OCI-LY1 (cell line): ENCODE measurements at regions not wholly inside any gene's neighbourhood (a gene's known extent, or its start where the extent isn't known, plus 50 kb on each side); places are given as distances from the start of the nearest gene placed in this dataset.

ENCODE experiments used
- H2AFZ ChIP-seq: fragments of 200-600 bp; sonication (generic), shearing (Covaris generic); 2 replicates; pipeline ENCODE4 v1.6.0; 2014; ENCODE audit warnings: antibody characterized with exemption, mild to moderate bottlenecking, low read length
- H3F3A ChIP-seq: fragments of 200-600 bp; sonication (generic), shearing (Covaris generic); 2 replicates; pipeline ENCODE4 v1.6.0; 2014; ENCODE audit warnings: mild to moderate bottlenecking, antibody characterized with exemption, low read length, moderate library complexity; ENCODE audit not compliant: insufficient read depth
- H3K27ac ChIP-seq: fragments of 200-600 bp; sonication (generic); 2 replicates; pipeline ENCODE4 v1.5.1; 2014; ENCODE audit warnings: low read length, mixed run types, mild to moderate bottlenecking, low read depth; ENCODE audit not compliant: poor library complexity, severe bottlenecking
- H3K27me3 ChIP-seq: fragments of 200-600 bp; sonication (generic); 2 replicates; pipeline ENCODE4 v1.6.0; 2014; ENCODE audit warnings: antibody characterized with exemption, mild to moderate bottlenecking, low read length, moderate library complexity; ENCODE audit not compliant: insufficient read depth
- H3K36me3 ChIP-seq: fragments of 200-600 bp; sonication (generic); 2 replicates; pipeline ENCODE4 v1.6.1; 2014; ENCODE audit warnings: mild to moderate bottlenecking, antibody characterized with exemption, low read length, moderate library complexity, mixed read lengths; ENCODE audit not compliant: insufficient read depth
- H3K4me1 ChIP-seq: fragments of 200-600 bp; sonication (generic); 2 replicates; pipeline ENCODE4 v1.5.1; 2014; ENCODE audit warnings: mild to moderate bottlenecking, low read length, moderate library complexity; ENCODE audit not compliant: insufficient read depth, severe bottlenecking
- H3K4me2 ChIP-seq: fragments of 200-600 bp; sonication (generic), shearing (Covaris generic); 2 replicates; pipeline ENCODE4 v1.6.1; 2014; ENCODE audit warnings: low read length
- H3K4me3 ChIP-seq: fragments of 200-600 bp; sonication (generic); 2 replicates; pipeline ENCODE4 v1.5.1; 2014; ENCODE audit warnings: low read length, low read depth, mild to moderate bottlenecking, mixed read lengths; ENCODE audit not compliant: poor library complexity, severe bottlenecking
- H3K79me2 ChIP-seq: fragments of 200-600 bp; shearing (Covaris generic); 2 replicates; pipeline ENCODE4 v1.6.1; 2016; ENCODE audit warnings: mixed run types, low read length, mixed read lengths; ENCODE audit not compliant: insufficient read depth
- H3K9ac ChIP-seq: fragments of 200-600 bp; sonication (generic), shearing (Covaris generic); 2 replicates; pipeline ENCODE4 v1.6.1; 2014; ENCODE audit warnings: mild to moderate bottlenecking, low read length, mixed read lengths
- H3K9me2 ChIP-seq: fragments of 200-600 bp; sonication (generic), shearing (Covaris generic); 2 replicates; pipeline ENCODE4 v1.6.1; 2014; ENCODE audit warnings: low read depth, mild to moderate bottlenecking, low read length, mixed read lengths
- H3K9me3 ChIP-seq: fragments of 200-600 bp; shearing (Covaris generic); 2 replicates; pipeline ENCODE4 v1.6.1; 2014; ENCODE audit warnings: low read length, mixed read lengths
- H4K20me1 ChIP-seq: fragments of 200-600 bp; sonication (generic), shearing (Covaris generic); 2 replicates; pipeline ENCODE4 v1.6.0; 2016; ENCODE audit warnings: mild to moderate bottlenecking, low read length; ENCODE audit not compliant: insufficient read depth
- EZH2 ChIP-seq: fragments of 200-600 bp; sonication (generic), shearing (Covaris generic); IDR thresholded peaks from 2 replicates; pipeline ENCODE4 v1.8.0; 2017; ENCODE audit warnings: borderline replicate concordance, mixed run types, mild to moderate bottlenecking, antibody characterized with exemption, low read length, moderate library complexity, mixed read lengths
- TF ChIP-seq, protein P1 (sequence below): fragments of 200-600 bp; sonication (generic), shearing (Covaris generic); IDR thresholded peaks from 2 replicates; pipeline ENCODE4 v1.5.1; 2017; ENCODE audit warnings: mild to moderate bottlenecking, antibody characterized with exemption, low read length, moderate library complexity, mixed read lengths

DNA sequence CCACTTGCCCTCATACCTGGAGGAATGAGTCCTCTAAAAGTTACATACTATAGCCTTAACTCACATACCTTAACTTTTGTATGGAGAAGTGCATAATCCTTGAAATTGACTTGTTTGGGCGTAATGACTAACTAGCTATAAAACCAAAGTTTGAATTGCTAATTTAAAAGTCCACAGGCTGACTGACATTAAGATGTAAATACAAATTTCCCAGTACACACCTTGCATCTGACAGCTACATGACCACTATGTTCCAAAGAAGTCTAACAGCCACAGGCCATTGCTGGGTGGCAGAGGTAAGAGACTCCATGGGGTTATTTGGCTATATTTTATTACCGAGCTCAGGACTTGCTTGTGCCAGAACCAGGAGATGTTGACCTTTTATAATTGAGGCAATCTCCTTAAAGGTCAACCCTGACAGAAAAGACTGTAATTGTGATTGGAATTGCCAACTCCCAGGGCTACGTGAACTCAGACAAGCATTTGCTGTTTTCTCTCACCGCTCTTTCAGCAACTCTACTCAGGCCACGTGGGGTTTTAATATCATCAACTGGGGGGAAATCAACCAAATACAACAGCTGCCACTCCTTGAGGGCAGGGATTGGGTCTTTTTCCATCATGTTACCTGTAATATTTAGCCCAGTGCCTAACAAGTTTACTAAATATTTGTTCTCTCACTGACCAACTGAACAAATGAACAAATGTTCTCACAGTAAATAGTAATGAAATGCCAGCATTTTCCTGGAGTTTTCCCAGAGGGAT is 139.9 kb downstream of the SEMA6D start:
- H3K9me2 ChIP-seq, result no peaks in the 10 kb centered on the region
- no peaks in the 10 kb centered on the region for H4K20me1 ChIP-seq
- H2AFZ ChIP-seq, result no peak overlapping the region
- no peaks in the 10 kb centered on the region for H3K36me3 ChIP-seq
- no peak overlapping the region for H3K4me2 ChIP-seq
- no peak overlapping the region for H3K4me3 ChIP-seq
- H3K9ac ChIP-seq, result no peak overlapping the region
- H3F3A ChIP-seq, result no peaks in the 10 kb centered on the region
- H3K79me2 ChIP-seq, result no peaks in the 10 kb centered on the region
- H3K27ac ChIP-seq, result no peak overlapping the region
- no peaks in the 10 kb centered on the region for H3K4me1 ChIP-seq
- H3K9me3 ChIP-seq, result no peaks in the 10 kb centered on the region
- TF ChIP-seq, protein P1, sequence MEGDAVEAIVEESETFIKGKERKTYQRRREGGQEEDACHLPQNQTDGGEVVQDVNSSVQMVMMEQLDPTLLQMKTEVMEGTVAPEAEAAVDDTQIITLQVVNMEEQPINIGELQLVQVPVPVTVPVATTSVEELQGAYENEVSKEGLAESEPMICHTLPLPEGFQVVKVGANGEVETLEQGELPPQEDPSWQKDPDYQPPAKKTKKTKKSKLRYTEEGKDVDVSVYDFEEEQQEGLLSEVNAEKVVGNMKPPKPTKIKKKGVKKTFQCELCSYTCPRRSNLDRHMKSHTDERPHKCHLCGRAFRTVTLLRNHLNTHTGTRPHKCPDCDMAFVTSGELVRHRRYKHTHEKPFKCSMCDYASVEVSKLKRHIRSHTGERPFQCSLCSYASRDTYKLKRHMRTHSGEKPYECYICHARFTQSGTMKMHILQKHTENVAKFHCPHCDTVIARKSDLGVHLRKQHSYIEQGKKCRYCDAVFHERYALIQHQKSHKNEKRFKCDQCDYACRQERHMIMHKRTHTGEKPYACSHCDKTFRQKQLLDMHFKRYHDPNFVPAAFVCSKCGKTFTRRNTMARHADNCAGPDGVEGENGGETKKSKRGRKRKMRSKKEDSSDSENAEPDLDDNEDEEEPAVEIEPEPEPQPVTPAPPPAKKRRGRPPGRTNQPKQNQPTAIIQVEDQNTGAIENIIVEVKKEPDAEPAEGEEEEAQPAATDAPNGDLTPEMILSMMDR, result no peak
- TF ChIP-seq EZH2, result no peak
- H3K27me3 ChIP-seq, result no peaks in the 10 kb centered on the region

DNA sequence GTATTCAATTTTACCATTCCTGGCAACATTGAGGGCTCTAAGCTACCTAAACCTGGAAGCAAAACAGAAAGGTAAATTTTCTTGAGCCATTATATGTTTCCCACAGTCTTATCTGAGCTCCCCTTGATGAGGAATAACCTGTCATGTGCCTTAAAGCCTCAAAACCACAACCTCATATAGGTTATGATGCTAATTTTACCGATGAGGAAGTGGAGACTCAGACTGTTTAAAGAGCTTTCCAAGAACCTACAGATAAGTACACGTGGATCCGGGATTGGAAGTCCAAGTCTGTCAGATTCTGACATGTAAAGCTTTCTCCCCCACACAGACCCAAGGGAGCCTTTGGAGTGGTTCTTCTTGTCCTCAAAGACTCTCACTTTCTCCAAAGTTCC is 140.5 kb downstream of the SEMA6D start:
- Histone ChIP-seq H3K9ac (no peak overlapping the region), H3K79me2 (no peaks in the 10 kb centered on the region), H3K4me3 (no peak overlapping the region), H3K9me2 (no peaks in the 10 kb centered on the region), H3K27me3 (no peaks in the 10 kb centered on the region), H3K9me3 (no peaks in the 10 kb centered on the region), H2AFZ (no peak overlapping the region), H3K4me1 (no peaks in the 10 kb centered on the region), H3K27ac (no peak overlapping the region), H3K36me3 (no peaks in the 10 kb centered on the region), H3F3A (no peaks in the 10 kb centered on the region), H3K4me2 (no peak overlapping the region), H4K20me1 (no peaks in the 10 kb centered on the region)
- TF ChIP-seq, protein P1, result no peak
- no peak for TF ChIP-seq EZH2

DNA sequence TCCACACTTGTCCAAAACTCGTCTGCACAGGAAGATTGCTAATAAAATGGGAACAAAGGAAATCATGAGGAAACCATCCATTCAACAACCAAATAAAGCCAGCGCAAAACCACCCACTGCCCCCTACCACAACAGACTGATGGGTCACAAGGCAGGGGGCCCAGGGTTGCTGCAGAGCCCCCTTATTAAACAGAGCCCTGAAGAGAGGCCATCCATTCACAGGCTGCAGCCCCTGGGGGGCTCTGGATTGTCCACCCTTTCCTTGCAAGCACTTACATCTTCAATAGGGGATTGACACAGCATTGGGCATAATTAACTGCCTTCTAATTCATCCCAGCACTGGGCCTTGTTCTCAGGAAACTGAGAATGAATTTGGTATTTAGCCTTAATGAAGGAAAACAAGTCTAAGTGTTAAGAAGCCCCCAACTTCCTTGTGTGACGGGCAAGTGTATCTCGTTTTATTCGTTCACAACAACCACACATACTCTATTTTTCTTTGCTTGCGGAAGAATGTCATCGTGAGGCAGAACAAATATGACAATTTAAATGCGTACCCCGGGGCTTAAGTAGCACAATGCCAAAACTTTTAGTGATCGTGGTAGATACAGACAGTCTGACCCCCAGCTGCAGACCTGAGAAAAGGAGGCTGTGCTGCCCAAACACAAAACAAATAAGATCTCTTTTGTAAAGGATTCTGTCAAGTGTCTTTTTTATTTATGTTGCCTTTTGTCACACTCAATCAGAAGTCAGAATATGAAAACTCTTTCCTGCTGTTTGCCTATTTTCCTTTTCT is 144.0 kb downstream of the SEMA6D start:
- Histone ChIP-seq H4K20me1 (no peaks in the 10 kb centered on the region), H3K36me3 (no peaks in the 10 kb centered on the region), H3F3A (no peaks in the 10 kb centered on the region), H2AFZ (no peak overlapping the region), H3K4me3 (no peak overlapping the region), H3K9ac (no peak overlapping the region), H3K9me2 (no peaks in the 10 kb centered on the region), H3K79me2 (no peaks in the 10 kb centered on the region), H3K27ac (no peak overlapping the region), H3K4me2 (no peak overlapping the region), H3K27me3 (no peaks in the 10 kb centered on the region), H3K4me1 (no peaks in the 10 kb centered on the region), H3K9me3 (no peaks in the 10 kb centered on the region)
- TF ChIP-seq, protein P1, result no peak
- TF ChIP-seq EZH2, result no peak
